ENCODE measurements at regions not wholly inside any gene's neighbourhood (a gene's known extent, or its start where the extent isn't known, plus 50 kb on each side); places are given as distances from the start of the nearest gene placed in this dataset.

DNA sequence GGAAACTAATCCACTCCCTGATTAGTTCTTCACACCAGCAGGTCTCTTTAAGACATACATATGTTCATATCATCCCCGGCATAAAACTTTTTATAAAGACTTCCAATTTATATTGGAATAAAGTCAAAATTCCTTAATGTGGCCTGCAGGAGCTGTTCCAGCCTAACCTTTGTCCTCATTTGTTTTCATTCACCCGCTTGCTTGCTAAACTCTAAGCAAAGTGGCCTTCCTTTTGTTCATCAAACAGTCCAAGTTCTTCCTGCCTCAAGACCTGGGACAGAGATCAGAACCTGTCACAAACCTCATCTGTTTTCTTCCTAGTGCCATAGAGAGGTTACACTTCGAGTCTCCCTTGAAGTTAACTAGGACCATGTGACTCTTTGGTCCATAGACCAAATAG is 339.4 kb upstream of the ID2 start:
- Histone ChIP-seq H3K4me3 (IDR thresholded peaks at IDR 0.05; ENCODE audit: insufficient read depth, low read depth, low read length) (no peak overlapping the region), H3K4me2 (no peak overlapping the region), H2AFZ (ENCODE audit: low read depth) (no peak overlapping the region), H4K20me1 (ENCODE audit: insufficient read depth) (no peaks in the 10 kb centered on the region), H3K4me1 (ENCODE audit: low read depth, poor library complexity, severe bottlenecking) (no peaks in the 10 kb centered on the region), H3K79me2 (ENCODE audit: insufficient read depth, low read depth) (no peaks in the 10 kb centered on the region), H3K36me3 (ENCODE audit: insufficient read depth) (no peaks in the 10 kb centered on the region), H3K9ac (no peak overlapping the region), H3K27ac (no peak overlapping the region), H3K27me3 (ENCODE audit: insufficient read depth, low read depth) (no peaks in the 10 kb centered on the region)
- TF ChIP-seq, protein P1, sequence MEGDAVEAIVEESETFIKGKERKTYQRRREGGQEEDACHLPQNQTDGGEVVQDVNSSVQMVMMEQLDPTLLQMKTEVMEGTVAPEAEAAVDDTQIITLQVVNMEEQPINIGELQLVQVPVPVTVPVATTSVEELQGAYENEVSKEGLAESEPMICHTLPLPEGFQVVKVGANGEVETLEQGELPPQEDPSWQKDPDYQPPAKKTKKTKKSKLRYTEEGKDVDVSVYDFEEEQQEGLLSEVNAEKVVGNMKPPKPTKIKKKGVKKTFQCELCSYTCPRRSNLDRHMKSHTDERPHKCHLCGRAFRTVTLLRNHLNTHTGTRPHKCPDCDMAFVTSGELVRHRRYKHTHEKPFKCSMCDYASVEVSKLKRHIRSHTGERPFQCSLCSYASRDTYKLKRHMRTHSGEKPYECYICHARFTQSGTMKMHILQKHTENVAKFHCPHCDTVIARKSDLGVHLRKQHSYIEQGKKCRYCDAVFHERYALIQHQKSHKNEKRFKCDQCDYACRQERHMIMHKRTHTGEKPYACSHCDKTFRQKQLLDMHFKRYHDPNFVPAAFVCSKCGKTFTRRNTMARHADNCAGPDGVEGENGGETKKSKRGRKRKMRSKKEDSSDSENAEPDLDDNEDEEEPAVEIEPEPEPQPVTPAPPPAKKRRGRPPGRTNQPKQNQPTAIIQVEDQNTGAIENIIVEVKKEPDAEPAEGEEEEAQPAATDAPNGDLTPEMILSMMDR (conservative IDR thresholded peaks at IDR 0.05; ENCODE audit: low read depth, low read length) = no peak

- Histone ChIP-seq H3K27me3 (ENCODE audit: insufficient read depth, low read depth) (no peaks in the 10 kb centered on the region), H3K36me3 (ENCODE audit: insufficient read depth) (no peaks in the 10 kb centered on the region), H3K27ac (no peak overlapping the region), H2AFZ (ENCODE audit: low read depth) (no peak overlapping the region), H3K4me3 (IDR thresholded peaks at IDR 0.05; ENCODE audit: insufficient read depth, low read depth, low read length) (no peak overlapping the region), H3K79me2 (ENCODE audit: insufficient read depth, low read depth) (no peaks in the 10 kb centered on the region), H3K9ac (no peak overlapping the region), H3K4me1 (ENCODE audit: low read depth, poor library complexity, severe bottlenecking) (no peaks in the 10 kb centered on the region), H3K4me2 (no peak overlapping the region), H4K20me1 (ENCODE audit: insufficient read depth) (no peaks in the 10 kb centered on the region)
- TF ChIP-seq, protein P1 (conservative IDR thresholded peaks at IDR 0.05; ENCODE audit: low read depth, low read length) = no peak
Measured at GRCh38 chr2:8343031-8343430, 338.8 kb upstream of the ID2 start.

GRCh38 chr2:8344144-8345097 is 337.4 kb upstream of the ID2 start:
- no peak overlapping the region for H2AFZ ChIP-seq (ENCODE audit: low read depth)
- H3K4me1 ChIP-seq (ENCODE audit: low read depth, poor library complexity, severe bottlenecking) = no peaks in the 10 kb centered on the region
- H3K27ac ChIP-seq = no peak overlapping the region
- TF ChIP-seq, protein P1 (conservative IDR thresholded peaks at IDR 0.05; ENCODE audit: low read depth, low read length) = no peak
- no peaks in the 10 kb centered on the region for H4K20me1 ChIP-seq (ENCODE audit: insufficient read depth)
- H3K9ac ChIP-seq = no peak overlapping the region
- no peaks in the 10 kb centered on the region for H3K79me2 ChIP-seq (ENCODE audit: insufficient read depth, low read depth)
- no peaks in the 10 kb centered on the region for H3K27me3 ChIP-seq (ENCODE audit: insufficient read depth, low read depth)
- H3K36me3 ChIP-seq (ENCODE audit: insufficient read depth) = no peaks in the 10 kb centered on the region
- no peak overlapping the region for H3K4me3 ChIP-seq (IDR thresholded peaks at IDR 0.05; ENCODE audit: insufficient read depth, low read depth, low read length)
- no peak overlapping the region for H3K4me2 ChIP-seq

GRCh38 chr2:8345200-8345599 is 336.7 kb upstream of the ID2 start:
- no peak overlapping the region for H3K4me2 ChIP-seq
- no peaks in the 10 kb centered on the region for H3K4me1 ChIP-seq (ENCODE audit: low read depth, poor library complexity, severe bottlenecking)
- no peaks in the 10 kb centered on the region for H3K36me3 ChIP-seq (ENCODE audit: insufficient read depth)
- no peaks in the 10 kb centered on the region for H3K79me2 ChIP-seq (ENCODE audit: insufficient read depth, low read depth)
- H3K9ac ChIP-seq = no peak overlapping the region
- H3K27me3 ChIP-seq (ENCODE audit: insufficient read depth, low read depth) = no peaks in the 10 kb centered on the region
- H4K20me1 ChIP-seq (ENCODE audit: insufficient read depth) = no peaks in the 10 kb centered on the region
- TF ChIP-seq, protein P1 (conservative IDR thresholded peaks at IDR 0.05; ENCODE audit: low read depth, low read length) = no peak
- H3K27ac ChIP-seq = no peak overlapping the region
- H2AFZ ChIP-seq (ENCODE audit: low read depth) = no peak overlapping the region
- no peak overlapping the region for H3K4me3 ChIP-seq (IDR thresholded peaks at IDR 0.05; ENCODE audit: insufficient read depth, low read depth, low read length)

Measured in KMS-11 (cell line).